Left lung (tissue), 4 donors: ENCODE measurements at regions not wholly inside any gene's neighbourhood (a gene's known extent, or its start where the extent isn't known, plus 50 kb on each side); places are given as distances from the start of the nearest gene placed in this dataset.

ENCODE experiments used
- ATAC-seq: fragments of 200-7000 bp; cut with Tn5 transposase; one replicate; pipeline ENCODE4 v1.9.1; 2020; ENCODE audit warnings: moderate library complexity
- DNase-seq, 4 donors: peaks; one replicate each; pipeline ENCODE4 v3.0.0-alpha.2; 2013 to 2020
- H3K27ac ChIP-seq, 2 donors: fragments of 200-600 bp; sonication (generic) in 1 of 2; one replicate each; pipeline versions ENCODE4 v1.5.0 to v1.8.0; 2020 to 2021
- H3K27me3 ChIP-seq, 2 donors: fragments of 200-600 bp; sonication (generic) in 1 of 2; one replicate each; pipeline versions ENCODE4 v1.5.0 to v1.8.0; 2020 to 2021
- H3K36me3 ChIP-seq, 2 donors: fragments of 200-600 bp; sonication (generic) in 1 of 2; one replicate each; pipeline versions ENCODE4 v1.5.0 to v1.8.0; 2020 to 2021
- H3K4me1 ChIP-seq, 2 donors: fragments of 200-600 bp; one replicate each; pipeline ENCODE4 v1.8.0; 2021
- H3K4me3 ChIP-seq, 2 donors: fragments of 200-600 bp; sonication (generic) in 1 of 2; one replicate each; pipeline versions ENCODE4 v1.5.0 to v1.8.0; 2020 to 2021; ENCODE audit warnings: mild to moderate bottlenecking in 1 of 2
- H3K9me3 ChIP-seq, 2 donors: fragments of 200-600 bp; sonication (generic) in 1 of 2; one replicate each; pipeline versions ENCODE4 v1.5.0 to v1.8.0; 2020 to 2021
- CTCF ChIP-seq, 2 donors: fragments of 200-600 bp; sonication (generic) in 1 of 2; IDR thresholded peaks; one replicate each; pipeline versions ENCODE4 v1.5.0 to v1.8.0; 2021; ENCODE audit warnings: antibody characterized with exemption in 2 of 2
- intact Hi-C, 2 donors: fragments of 100-400 bp; cut with DNase I; formaldehyde crosslinking; loops; one replicate each; pipeline versions ENCODE4 v1.11.2 to v1.14.2; 2022
- donor health status: DM: no; HTN: yes; CAD: no.
- donor health status: DM: no; HTN: no; CAD: no.

GRCh38 chr13:29676535-29676934 lies 81.0 kb upstream of the SLC7A1 start:
- no peak for ATAC-seq
- Histone ChIP-seq H3K27me3 (peaks cover 0 to 4% of the 10 kb centered on the region in 2 donors), H3K27ac (no peak overlapping the region), H3K4me3 (no peak overlapping the region), H3K9me3 (peaks cover 0 to 1% of the 10 kb centered on the region in 2 donors), H3K4me1 (no peaks in the 10 kb centered on the region), H3K36me3 (no peaks in the 10 kb centered on the region)
- no peak for DNase-seq
- intact Hi-C loops = no loop called here
- no peak for TF ChIP-seq CTCF (IDR thresholded peaks at IDR 0.05)

GRCh38 chr13:29674532-29674931 lies 79.0 kb upstream of the SLC7A1 start:
- ATAC-seq (no peak), DNase-seq (no peak)
- H3K4me1 ChIP-seq = no peaks in the 10 kb centered on the region
- no peaks in the 10 kb centered on the region for H3K27me3 ChIP-seq
- no peaks in the 10 kb centered on the region for H3K36me3 ChIP-seq
- TF ChIP-seq CTCF (IDR thresholded peaks at IDR 0.05) = no peak
- peaks cover 0 to 1% of the 10 kb centered on the region in 2 donors for H3K9me3 ChIP-seq
- H3K27ac ChIP-seq = no peak overlapping the region
- intact Hi-C loops = no loop called here
- H3K4me3 ChIP-seq = no peak overlapping the region

DNA sequence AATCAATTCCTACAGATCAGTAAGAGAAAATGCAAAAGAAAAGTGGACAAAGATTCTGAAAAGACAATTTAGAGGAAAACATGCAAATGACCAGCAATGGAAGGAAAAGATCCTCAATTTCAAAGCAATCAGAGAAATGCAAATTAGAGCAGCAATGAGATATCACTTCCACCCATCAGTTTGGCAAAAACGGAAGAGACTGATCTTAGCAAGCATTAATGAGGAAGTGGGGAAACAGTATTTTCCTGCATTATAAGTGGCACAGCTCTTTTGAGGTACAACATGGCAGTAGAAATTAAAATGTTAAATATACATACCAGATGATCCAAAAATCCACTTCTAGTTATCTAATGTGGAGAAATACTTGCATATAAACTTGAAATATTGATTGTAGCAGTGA lies 69.1 kb upstream of the SLC7A1 start:
- Histone ChIP-seq H3K9me3 (peaks cover 0 to 14% of the 10 kb centered on the region in 2 donors), H3K4me3 (no peak overlapping the region), H3K4me1 (no peaks in the 10 kb centered on the region), H3K27me3 (no peaks in the 10 kb centered on the region), H3K27ac (no peak overlapping the region), H3K36me3 (no peaks in the 10 kb centered on the region)
- DNase-seq (no peak), ATAC-seq (no peak)
- intact Hi-C loops = no loop called here
- TF ChIP-seq CTCF (IDR thresholded peaks at IDR 0.05) = no peak

DNA sequence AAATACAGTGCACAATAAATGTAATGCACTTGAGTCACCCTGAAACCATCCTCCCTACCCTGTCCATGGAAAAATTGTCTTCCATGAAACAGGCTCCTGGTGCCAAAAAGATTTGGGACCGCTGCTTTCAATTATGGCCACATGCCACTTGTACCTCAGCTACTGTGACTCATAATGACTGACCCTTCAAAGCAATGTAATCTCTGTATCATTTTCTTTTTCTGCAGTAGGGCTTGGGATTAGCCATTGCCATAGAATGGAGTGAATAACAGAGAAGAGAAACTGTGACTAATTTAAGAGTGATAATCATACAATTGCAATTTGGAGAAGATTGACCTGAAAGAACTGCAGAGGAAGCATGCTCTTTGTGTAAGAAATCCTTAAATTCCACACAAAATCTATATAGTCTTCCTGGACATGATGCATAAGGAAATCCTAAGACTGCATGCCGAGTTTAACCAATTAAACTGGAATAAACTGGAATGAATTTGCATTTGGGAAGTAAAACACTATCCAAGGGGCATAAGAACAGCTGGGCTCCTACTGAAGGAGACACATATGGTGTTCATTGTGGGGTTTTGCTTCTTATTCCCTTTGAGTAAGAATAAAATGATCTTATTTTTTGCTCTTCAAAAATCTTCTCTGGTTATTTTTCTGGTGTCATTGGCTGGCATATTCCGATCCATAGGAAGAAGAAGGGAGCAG lies 59.5 kb upstream of the SLC7A1 start:
- Histone ChIP-seq H3K27ac (no peak overlapping the region), H3K27me3 (no peaks in the 10 kb centered on the region), H3K4me1 (no peaks in the 10 kb centered on the region), H3K36me3 (no peaks in the 10 kb centered on the region), H3K9me3 (peaks cover 0 to 7% of the 10 kb centered on the region in 2 donors), H3K4me3 (no peak overlapping the region)
- intact Hi-C loops = no loop called here
- DNase-seq (no peak), ATAC-seq (no peak)
- no peak for TF ChIP-seq CTCF (IDR thresholded peaks at IDR 0.05)

DNA sequence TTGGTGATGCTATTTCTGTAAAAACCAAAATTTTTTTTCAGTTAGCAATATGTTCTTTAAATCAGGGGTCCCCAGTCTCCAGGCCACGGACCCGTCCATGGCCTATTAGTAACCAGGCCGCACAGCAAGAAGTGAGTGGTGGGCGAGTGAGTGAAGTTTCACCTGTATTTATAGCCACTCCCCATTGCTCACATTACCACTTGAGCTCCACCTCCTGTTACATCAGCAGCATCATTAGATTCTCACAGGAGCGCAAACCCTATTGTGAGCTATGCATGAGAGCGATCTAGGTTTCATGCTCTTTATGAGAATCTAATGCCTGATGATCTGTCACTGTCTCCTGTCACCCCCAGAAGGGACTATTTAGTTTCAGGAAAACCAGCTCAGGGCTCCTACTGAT lies 58.9 kb upstream of the SLC7A1 start:
- no peak for ATAC-seq
- intact Hi-C loops = no loop called here
- H3K36me3 ChIP-seq = no peaks in the 10 kb centered on the region

More for the DNA sequence above, 58.9 kb upstream of the SLC7A1 start:
- H3K4me1 ChIP-seq = no peaks in the 10 kb centered on the region
- H3K27me3 ChIP-seq = no peaks in the 10 kb centered on the region
- peaks cover 0 to 3% of the 10 kb centered on the region in 2 donors for H3K9me3 ChIP-seq
- DNase-seq = no peak
- no peak overlapping the region for H3K27ac ChIP-seq
- no peak overlapping the region for H3K4me3 ChIP-seq
- TF ChIP-seq CTCF (IDR thresholded peaks at IDR 0.05) = no peak
